Suprapubic skin (tissue), 3 donors: ENCODE measurements at regions not wholly inside any gene's neighbourhood (a gene's known extent, or its start where the extent isn't known, plus 50 kb on each side); places are given as distances from the start of the nearest gene placed in this dataset.

ENCODE experiments used
- EP300 ChIP-seq: sonication (generic); formaldehyde crosslinking; IDR thresholded peaks from one replicate; pipeline ENCODE4 v1.6.1; 2017; ENCODE audit warnings: antibody characterized with exemption
- POLR2A ChIP-seq, 2 donors: fragments of 450-650 bp; IDR thresholded peaks; one replicate each; pipeline ENCODE4 v1.6.1; 2017; ENCODE audit warnings: antibody characterized with exemption in 2 of 2, mild to moderate bottlenecking in 2 of 2, moderate library complexity in 2 of 2
- TF ChIP-seq, protein P1 (sequence below), 2 donors: fragments of 200-600 bp in 1 of 2; fragments of 450-650 bp in 1 of 2; sonication (generic) in 1 of 2; IDR thresholded peaks; one replicate each; pipeline ENCODE4 v1.5.1; 2016 to 2019; ENCODE audit warnings: antibody characterized with exemption in 2 of 2, mild to moderate bottlenecking in 1 of 2, moderate library complexity in 1 of 2

GRCh38 chr11:121890377-121890776, 225.6 kb downstream of the BLID start:
- TF ChIP-seq, protein P1, sequence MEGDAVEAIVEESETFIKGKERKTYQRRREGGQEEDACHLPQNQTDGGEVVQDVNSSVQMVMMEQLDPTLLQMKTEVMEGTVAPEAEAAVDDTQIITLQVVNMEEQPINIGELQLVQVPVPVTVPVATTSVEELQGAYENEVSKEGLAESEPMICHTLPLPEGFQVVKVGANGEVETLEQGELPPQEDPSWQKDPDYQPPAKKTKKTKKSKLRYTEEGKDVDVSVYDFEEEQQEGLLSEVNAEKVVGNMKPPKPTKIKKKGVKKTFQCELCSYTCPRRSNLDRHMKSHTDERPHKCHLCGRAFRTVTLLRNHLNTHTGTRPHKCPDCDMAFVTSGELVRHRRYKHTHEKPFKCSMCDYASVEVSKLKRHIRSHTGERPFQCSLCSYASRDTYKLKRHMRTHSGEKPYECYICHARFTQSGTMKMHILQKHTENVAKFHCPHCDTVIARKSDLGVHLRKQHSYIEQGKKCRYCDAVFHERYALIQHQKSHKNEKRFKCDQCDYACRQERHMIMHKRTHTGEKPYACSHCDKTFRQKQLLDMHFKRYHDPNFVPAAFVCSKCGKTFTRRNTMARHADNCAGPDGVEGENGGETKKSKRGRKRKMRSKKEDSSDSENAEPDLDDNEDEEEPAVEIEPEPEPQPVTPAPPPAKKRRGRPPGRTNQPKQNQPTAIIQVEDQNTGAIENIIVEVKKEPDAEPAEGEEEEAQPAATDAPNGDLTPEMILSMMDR (IDR thresholded peaks at IDR 0.05), result no peak
- TF ChIP-seq POLR2A (IDR thresholded peaks at IDR 0.05) (no peak), EP300 (no peak)
